GM19238 (cell line): ENCODE measurements at regions not wholly inside any gene's neighbourhood (a gene's known extent, or its start where the extent isn't known, plus 50 kb on each side); places are given as distances from the start of the nearest gene placed in this dataset.
"Not testable (repeated sequence)": the region's sequence is repeated elsewhere in the genome, so short reads cannot be mapped to it uniquely, and the experiment has no call there.

Source experiments
- DNase-seq: peaks from one replicate; pipeline ENCODE4 v3.0.0; 2011; ENCODE audit warnings: low spot score; ENCODE audit not compliant: insufficient read length

- no peak for DNase-seq
Measured at GRCh38 chr10:55169493-55169892, 368.5 kb upstream of the PCDH15 start.

- no peak for DNase-seq
Measured at GRCh38 chr10:55168343-55168742, 367.3 kb upstream of the PCDH15 start.

GRCh38 chr10:55163388-55163979 lies 362.5 kb upstream of the PCDH15 start:
- no peak for DNase-seq

- DNase-seq, result not testable (repeated sequence)
Measured at GRCh38 chr10:55162321-55162720, 361.3 kb upstream of the PCDH15 start.

GRCh38 chr10:55160655-55161283 lies 359.7 kb upstream of the PCDH15 start:
- no peak for DNase-seq

GRCh38 chr10:55158633-55159032 lies 357.6 kb upstream of the PCDH15 start:
- no peak for DNase-seq

- no peak for DNase-seq
Measured at GRCh38 chr10:55146032-55146431, 345.0 kb upstream of the PCDH15 start.

GRCh38 chr10:55144001-55144400 lies 343.0 kb upstream of the PCDH15 start:
- no peak for DNase-seq

- no peak for DNase-seq
Measured at GRCh38 chr10:55141892-55142291, 340.9 kb upstream of the PCDH15 start.

GRCh38 chr10:55137063-55137462 lies 336.0 kb upstream of the PCDH15 start:
- no peak for DNase-seq

GRCh38 chr10:55104738-55105137 lies 303.7 kb upstream of the PCDH15 start:
- DNase-seq, result no peak

- DNase-seq, result no peak
Measured at GRCh38 chr10:55098452-55098851, 297.4 kb upstream of the PCDH15 start.

- no peak for DNase-seq
Measured at GRCh38 chr10:55091691-55092328, 290.8 kb upstream of the PCDH15 start.

GRCh38 chr10:55078121-55078520 lies 277.1 kb upstream of the PCDH15 start:
- DNase-seq, result no peak

- no peak for DNase-seq
Measured at GRCh38 chr10:55065185-55065584, 264.2 kb upstream of the PCDH15 start.

GRCh38 chr10:55063811-55064210 lies 262.8 kb upstream of the PCDH15 start:
- no peak for DNase-seq

- DNase-seq, result no peak
Measured at GRCh38 chr10:55062349-55062748, 261.3 kb upstream of the PCDH15 start.

- DNase-seq, result no peak
Measured at GRCh38 chr10:55058800-55059199, 257.8 kb upstream of the PCDH15 start.

- DNase-seq, result no peak
Measured at GRCh38 chr10:55051515-55051914, 250.5 kb upstream of the PCDH15 start.

GRCh38 chr10:55048830-55049498 lies 247.9 kb upstream of the PCDH15 start:
- no peak for DNase-seq

GRCh38 chr10:55043540-55043939 lies 242.5 kb upstream of the PCDH15 start:
- no peak for DNase-seq

GRCh38 chr10:55033061-55033460 lies 232.0 kb upstream of the PCDH15 start:
- DNase-seq, result no peak
